Activated T-cell treated with anti-CD3 and anti-CD28 coated beads, Interleukin-2, amount 50 U/mL, for 24 hours (primary cell): ENCODE measurements at regions not wholly inside any gene's neighbourhood (a gene's known extent, or its start where the extent isn't known, plus 50 kb on each side); places are given as distances from the start of the nearest gene placed in this dataset.

ENCODE experiments used
- DNase-seq: peaks from one replicate; pipeline ENCODE4 v3.0.0-alpha.2; 2020
- H3K27ac Mint-ChIP-seq: 2 replicates; pipeline ENCODE4 v1.8.0; 2020; ENCODE audit warnings: mild to moderate bottlenecking, mixed read lengths
- H3K27me3 Mint-ChIP-seq: 2 replicates; pipeline ENCODE4 v1.8.0; 2020; ENCODE audit warnings: mixed read lengths
- H3K36me3 Mint-ChIP-seq: 2 replicates; pipeline ENCODE4 v1.8.0; 2020; ENCODE audit warnings: low read depth, mixed read lengths
- H3K4me1 Mint-ChIP-seq: 2 replicates; pipeline ENCODE4 v1.8.0; 2020; ENCODE audit warnings: low read depth, mixed read lengths
- H3K4me3 Mint-ChIP-seq: 2 replicates; pipeline ENCODE4 v1.8.0; 2020; ENCODE audit warnings: mild to moderate bottlenecking, moderate library complexity, mixed read lengths
- H3K9me3 Mint-ChIP-seq: 2 replicates; pipeline ENCODE4 v1.8.0; 2020; ENCODE audit warnings: mixed read lengths

DNA sequence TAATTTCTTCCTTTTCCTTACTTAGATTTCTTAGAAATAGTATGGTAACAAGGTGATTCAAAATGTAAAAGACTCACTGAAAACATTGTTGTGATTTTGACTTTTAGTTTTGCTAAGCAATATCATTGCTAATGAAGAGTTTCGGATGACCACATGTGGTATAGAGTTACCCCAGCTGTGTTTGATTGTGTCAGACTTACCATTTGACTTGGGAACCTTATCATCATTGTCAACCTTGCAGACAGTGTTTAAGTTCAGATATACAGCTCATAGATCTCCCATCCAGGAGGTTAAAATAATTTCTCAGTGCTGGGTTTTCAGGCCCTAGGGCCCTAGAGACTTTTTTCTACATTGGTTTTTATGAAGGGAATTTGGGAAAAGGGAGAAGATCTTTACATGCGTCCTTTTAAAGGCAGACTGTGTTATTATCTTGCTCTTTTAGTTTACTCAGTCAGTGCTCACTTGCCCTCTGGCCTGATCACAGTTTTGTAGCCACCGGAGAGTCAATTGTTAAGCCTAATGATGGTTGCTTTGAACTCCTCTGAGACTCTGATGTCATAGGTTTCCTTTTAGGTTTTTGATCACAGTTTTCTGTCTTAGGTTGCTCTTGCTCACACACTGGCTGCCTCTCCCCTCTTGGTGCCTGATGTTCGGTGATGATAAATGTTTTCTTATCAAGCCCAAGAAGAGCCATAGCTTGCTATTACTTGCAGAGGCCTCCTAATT, 133.5 kb upstream of the ZPLD1 start:
- Mint-ChIP-seq H3K27ac (no peak overlapping the region), H3K9me3 (no peaks in the 10 kb centered on the region), H3K36me3 (no peaks in the 10 kb centered on the region), H3K27me3 (peaks cover 6% of the 10 kb centered on the region), H3K4me1 (peaks cover 5% of the 10 kb centered on the region), H3K4me3 (no peak overlapping the region)
- DNase-seq: no peak

DNA sequence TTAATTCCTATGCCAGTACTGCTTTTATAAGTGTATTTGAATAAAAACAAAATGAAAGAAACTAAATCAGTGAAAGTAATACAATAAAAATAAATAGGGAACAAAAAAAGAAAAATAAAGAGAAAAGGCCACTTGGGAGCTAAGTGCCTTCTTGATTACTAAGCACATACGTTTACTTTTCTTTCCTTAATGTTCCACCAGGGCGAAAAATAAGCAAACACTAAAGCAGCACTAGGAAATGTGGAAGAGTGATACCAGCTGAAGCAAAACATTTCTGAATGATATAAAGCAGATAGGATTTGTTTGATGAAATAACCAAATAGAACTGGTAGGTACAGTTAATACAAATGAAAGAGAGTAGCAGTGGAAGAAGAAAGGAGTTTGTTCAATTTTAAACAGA, 132.8 kb upstream of the ZPLD1 start:
- Mint-ChIP-seq H3K4me3 (no peak overlapping the region), H3K27ac (no peak overlapping the region), H3K27me3 (peaks cover 6% of the 10 kb centered on the region), H3K4me1 (peaks cover 5% of the 10 kb centered on the region), H3K9me3 (no peaks in the 10 kb centered on the region), H3K36me3 (no peaks in the 10 kb centered on the region)
- no peak for DNase-seq

DNA sequence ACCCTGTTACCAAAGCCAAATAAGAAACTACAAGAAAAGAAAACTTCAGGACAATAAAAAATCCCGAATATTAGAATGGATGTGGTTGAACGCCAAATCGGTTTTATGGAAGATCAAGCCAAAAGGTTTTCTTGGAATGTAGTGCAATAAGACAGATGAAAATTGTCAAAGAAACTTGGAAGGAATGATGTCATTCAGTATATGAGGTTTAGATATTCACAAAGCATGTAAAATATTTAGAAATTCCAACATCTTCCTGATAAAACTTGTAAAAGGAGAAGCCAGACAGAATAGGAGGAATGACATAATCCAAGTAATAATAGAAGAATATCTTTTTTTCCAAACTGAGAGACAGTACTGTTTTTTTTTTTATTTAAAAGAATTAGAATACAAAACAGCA, 130.3 kb upstream of the ZPLD1 start:
- Mint-ChIP-seq H3K9me3 (no peaks in the 10 kb centered on the region), H3K4me3 (no peak overlapping the region), H3K36me3 (no peaks in the 10 kb centered on the region), H3K4me1 (no peaks in the 10 kb centered on the region), H3K27me3 (peaks cover 6% of the 10 kb centered on the region), H3K27ac (no peak overlapping the region)
- DNase-seq: no peak

DNA sequence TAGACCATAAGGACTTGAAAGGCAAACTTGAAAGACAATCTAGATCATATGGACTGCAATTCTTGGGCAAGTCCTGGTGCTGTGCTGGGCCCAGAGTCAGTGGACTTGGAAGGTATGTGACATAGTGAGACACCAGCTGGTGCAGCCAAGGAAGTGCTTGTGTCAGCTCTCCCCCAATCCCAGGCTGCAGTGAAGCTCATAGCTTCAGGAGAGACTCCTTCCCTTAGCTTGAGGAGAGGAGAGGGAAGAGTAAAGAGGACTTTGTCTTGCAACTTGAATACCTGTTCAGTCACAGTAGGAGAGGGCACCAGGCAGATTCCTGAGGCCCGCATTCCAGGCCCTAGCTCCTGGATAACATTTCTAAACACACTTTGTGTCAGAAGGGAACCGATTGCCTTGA, 127.4 kb upstream of the ZPLD1 start:
- Mint-ChIP-seq H3K9me3 (no peaks in the 10 kb centered on the region), H3K27me3 (peaks cover 9% of the 10 kb centered on the region), H3K4me3 (no peak overlapping the region), H3K27ac (no peak overlapping the region), H3K36me3 (no peaks in the 10 kb centered on the region), H3K4me1 (no peaks in the 10 kb centered on the region)
- no peak for DNase-seq

DNA sequence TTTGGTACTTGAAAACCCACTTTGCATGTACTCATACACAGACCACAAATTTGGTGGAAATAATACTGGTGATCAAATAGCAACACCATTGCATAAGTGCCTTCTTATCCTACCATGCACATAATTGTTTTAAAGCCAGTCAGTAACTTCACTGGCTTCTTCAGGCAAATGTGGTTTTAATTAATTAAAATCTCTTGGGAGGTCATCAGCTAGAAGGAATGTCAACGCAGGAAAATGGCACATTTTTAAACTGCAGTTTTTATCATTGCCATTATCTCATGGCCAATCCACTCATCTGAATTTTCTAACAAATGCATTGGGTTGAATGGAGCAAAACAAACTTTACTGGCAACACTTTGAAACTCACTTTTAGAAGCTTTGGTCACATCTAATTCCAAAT, 105.7 kb upstream of the ZPLD1 start:
- no peak for DNase-seq
- H3K27me3 Mint-ChIP-seq: no peaks in the 10 kb centered on the region
- H3K4me3 Mint-ChIP-seq: no peak overlapping the region
- H3K9me3 Mint-ChIP-seq: no peaks in the 10 kb centered on the region
- no peak overlapping the region for H3K27ac Mint-ChIP-seq
- H3K36me3 Mint-ChIP-seq: no peaks in the 10 kb centered on the region
- no peaks in the 10 kb centered on the region for H3K4me1 Mint-ChIP-seq

DNA sequence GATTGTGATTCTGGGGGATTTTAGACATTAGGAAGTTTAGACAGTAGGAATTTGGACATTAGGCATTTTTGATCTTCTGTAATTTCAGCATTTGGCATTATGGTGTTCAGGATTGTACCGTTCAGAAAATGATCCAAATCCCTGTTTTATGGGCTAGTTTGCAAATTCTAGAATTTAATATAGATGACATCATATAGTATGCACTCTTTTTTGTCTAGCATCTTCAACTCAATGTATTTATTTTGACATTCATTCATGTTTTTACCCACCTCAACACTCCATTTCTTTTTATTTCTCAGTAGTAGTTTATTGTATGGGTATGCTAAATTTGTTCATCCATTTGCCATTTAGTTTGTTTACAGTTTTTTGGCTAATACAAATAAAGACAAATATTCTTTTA, 105.3 kb upstream of the ZPLD1 start:
- no peak overlapping the region for H3K4me3 Mint-ChIP-seq
- DNase-seq: no peak
- H3K36me3 Mint-ChIP-seq: no peaks in the 10 kb centered on the region
- H3K4me1 Mint-ChIP-seq: no peaks in the 10 kb centered on the region
- H3K27me3 Mint-ChIP-seq: no peaks in the 10 kb centered on the region
- no peaks in the 10 kb centered on the region for H3K9me3 Mint-ChIP-seq
- no peak overlapping the region for H3K27ac Mint-ChIP-seq

DNA sequence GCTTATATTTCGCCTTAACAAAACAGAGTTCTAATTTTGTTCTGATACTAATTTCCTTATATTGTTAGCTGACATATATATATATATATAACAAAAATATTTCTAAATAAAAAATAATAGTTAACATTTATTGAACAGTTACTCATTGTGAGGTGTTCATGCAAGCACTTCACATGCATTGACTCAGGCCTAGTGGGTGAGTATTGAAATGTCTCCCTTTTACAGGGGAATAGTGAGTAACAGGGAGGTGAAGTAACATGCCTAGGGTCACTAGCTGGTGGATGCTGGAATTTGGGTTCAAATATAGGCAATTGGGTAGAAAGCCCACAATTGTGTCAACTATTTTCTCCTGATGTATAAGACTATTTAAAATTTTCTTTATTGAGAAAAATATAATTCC, 102.6 kb upstream of the ZPLD1 start:
- H3K4me3 Mint-ChIP-seq: no peak overlapping the region
- no peaks in the 10 kb centered on the region for H3K4me1 Mint-ChIP-seq
- H3K27ac Mint-ChIP-seq: no peak overlapping the region
- DNase-seq: no peak
- no peaks in the 10 kb centered on the region for H3K9me3 Mint-ChIP-seq
- no peaks in the 10 kb centered on the region for H3K36me3 Mint-ChIP-seq
- no peaks in the 10 kb centered on the region for H3K27me3 Mint-ChIP-seq

DNA sequence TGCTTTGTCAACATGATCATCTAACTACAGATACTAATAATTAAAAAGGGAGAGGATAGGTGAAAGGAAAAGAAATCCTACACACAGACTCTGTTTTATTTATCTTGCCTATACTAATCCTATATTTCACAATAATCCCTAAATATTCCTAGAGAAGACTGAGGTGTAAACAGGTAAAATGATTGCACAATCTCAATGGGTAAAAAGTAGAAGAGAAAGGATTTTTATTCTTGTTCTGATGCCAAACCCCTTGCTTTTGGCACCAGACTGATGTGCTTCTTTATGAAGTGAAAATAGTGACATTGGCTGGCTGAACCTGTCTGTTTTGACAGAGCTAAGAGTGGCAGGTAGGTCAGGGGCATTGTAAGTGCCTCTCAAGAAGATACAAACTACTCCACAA, 101.9 kb upstream of the ZPLD1 start:
- Mint-ChIP-seq H3K27ac (no peak overlapping the region), H3K36me3 (no peaks in the 10 kb centered on the region), H3K27me3 (no peaks in the 10 kb centered on the region), H3K4me1 (no peaks in the 10 kb centered on the region), H3K9me3 (no peaks in the 10 kb centered on the region), H3K4me3 (no peak overlapping the region)
- DNase-seq: no peak

DNA sequence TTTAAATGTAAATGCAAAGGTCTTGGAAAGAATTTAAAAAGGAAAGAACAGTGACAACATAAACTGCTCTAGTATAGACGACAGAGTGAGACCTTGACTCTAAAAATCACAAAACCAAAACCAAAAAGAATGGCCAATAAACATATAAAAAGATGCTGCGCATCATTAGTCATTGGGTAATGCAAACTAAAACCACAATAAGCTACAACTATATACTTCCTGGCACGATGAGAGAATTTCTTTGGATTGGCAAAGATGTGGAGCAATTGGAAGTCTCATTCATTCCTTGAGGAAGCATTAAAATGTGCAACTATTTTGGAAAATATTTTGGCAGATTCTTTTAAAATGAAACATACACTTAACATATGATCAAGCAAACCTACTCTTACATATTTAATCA, 98.7 kb upstream of the ZPLD1 start:
- H3K4me3 Mint-ChIP-seq: no peak overlapping the region
- no peaks in the 10 kb centered on the region for H3K27me3 Mint-ChIP-seq
- no peaks in the 10 kb centered on the region for H3K36me3 Mint-ChIP-seq
- no peaks in the 10 kb centered on the region for H3K4me1 Mint-ChIP-seq
- no peaks in the 10 kb centered on the region for H3K9me3 Mint-ChIP-seq
- no peak for DNase-seq
- H3K27ac Mint-ChIP-seq: no peak overlapping the region

DNA sequence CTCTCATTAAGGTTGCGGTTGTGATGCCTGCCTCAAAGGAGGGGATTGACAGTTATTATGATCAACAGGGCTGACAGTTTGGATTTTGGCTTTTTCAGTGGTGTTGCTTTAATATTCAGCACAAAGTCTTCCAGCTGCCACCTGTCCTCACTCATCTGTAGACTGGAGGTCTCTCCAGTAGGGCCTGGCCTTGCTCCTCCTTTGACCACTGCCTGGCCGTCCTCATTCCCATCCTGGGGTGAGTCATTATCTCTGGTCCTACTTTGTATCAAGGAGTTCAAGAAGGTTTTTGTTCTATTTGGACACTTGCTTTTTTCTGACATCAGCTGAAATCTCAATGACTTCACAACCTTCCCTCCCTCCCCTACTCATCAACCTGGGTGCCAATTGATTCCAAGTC, 95.1 kb upstream of the ZPLD1 start:
- H3K36me3 Mint-ChIP-seq: no peaks in the 10 kb centered on the region
- H3K27ac Mint-ChIP-seq: no peak overlapping the region
- no peaks in the 10 kb centered on the region for H3K4me1 Mint-ChIP-seq
- H3K27me3 Mint-ChIP-seq: peaks cover 6% of the 10 kb centered on the region
- H3K4me3 Mint-ChIP-seq: no peak overlapping the region
- DNase-seq: no peak
- H3K9me3 Mint-ChIP-seq: no peaks in the 10 kb centered on the region

DNA sequence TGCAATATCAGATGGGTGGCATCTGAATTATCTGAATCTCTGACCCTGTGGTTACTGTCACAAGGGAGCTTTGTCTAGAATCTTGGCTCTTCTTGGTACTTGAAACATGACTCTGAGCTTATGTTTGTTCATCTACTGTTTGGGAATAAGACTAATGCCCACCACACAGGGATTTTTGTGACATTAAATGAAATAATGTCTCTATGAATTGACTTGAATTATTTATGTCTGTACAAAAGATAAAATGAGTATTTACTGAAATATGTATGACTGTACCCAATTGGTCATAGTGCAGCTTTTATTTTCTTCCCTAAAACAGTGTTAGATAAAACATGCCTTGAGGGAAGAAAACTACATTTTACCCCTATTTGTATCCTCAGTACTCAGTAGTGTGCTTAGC, 87.9 kb upstream of the ZPLD1 start:
- peaks cover 21% of the 10 kb centered on the region for H3K27me3 Mint-ChIP-seq
- H3K9me3 Mint-ChIP-seq: no peaks in the 10 kb centered on the region
- no peak overlapping the region for H3K27ac Mint-ChIP-seq
- no peaks in the 10 kb centered on the region for H3K4me1 Mint-ChIP-seq
- H3K4me3 Mint-ChIP-seq: no peak overlapping the region
- no peaks in the 10 kb centered on the region for H3K36me3 Mint-ChIP-seq
- DNase-seq: no peak

DNA sequence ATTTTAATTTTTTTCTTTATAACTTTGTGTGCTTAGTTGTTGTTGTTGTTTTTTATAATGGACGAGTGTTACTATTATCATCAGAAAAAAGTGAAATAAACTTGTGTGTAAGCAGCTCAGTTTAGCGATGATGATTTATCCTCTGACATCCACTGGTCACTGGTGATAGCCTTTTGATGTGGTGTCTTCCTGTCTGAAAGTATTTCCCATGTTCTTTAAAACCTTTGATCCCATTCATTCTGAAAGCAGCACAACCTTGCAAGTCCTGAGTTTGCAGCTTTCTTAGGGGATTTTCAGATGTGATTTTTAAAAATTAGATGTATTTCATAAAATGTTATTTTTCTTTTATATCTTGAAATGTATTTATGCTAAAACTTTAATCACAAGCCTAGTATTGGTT, 85.9 kb upstream of the ZPLD1 start:
- no peak overlapping the region for H3K4me3 Mint-ChIP-seq

DNA sequence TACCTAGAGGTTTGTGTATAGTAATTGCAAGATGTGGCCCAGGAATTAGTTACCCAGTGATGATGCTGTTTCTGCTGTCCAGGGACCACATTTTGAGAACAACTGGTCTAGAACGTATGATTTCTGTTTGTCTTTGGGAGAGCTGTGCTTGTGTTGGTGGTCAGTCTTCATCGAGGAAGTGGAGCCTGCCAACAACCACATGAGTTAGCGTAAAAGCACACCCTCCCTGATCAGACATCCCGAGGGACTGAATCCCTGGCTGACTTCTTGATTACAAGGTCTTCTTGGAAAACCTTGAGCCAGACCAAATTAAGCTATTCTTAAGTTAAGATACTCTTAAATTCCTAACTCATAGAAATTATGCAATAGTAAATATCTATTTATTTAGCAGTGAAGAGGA, 81.7 kb upstream of the ZPLD1 start:
- no peak overlapping the region for H3K27ac Mint-ChIP-seq
- DNase-seq: no peak
- no peaks in the 10 kb centered on the region for H3K36me3 Mint-ChIP-seq
- no peaks in the 10 kb centered on the region for H3K9me3 Mint-ChIP-seq
- H3K27me3 Mint-ChIP-seq: no peaks in the 10 kb centered on the region
- no peak overlapping the region for H3K4me3 Mint-ChIP-seq
- H3K4me1 Mint-ChIP-seq: no peaks in the 10 kb centered on the region

More for the DNA sequence above, 85.9 kb upstream of the ZPLD1 start:
- no peak for DNase-seq
- no peak overlapping the region for H3K27ac Mint-ChIP-seq
- no peaks in the 10 kb centered on the region for H3K36me3 Mint-ChIP-seq
- peaks cover 21% of the 10 kb centered on the region for H3K27me3 Mint-ChIP-seq
- H3K9me3 Mint-ChIP-seq: no peaks in the 10 kb centered on the region
- no peaks in the 10 kb centered on the region for H3K4me1 Mint-ChIP-seq

DNA sequence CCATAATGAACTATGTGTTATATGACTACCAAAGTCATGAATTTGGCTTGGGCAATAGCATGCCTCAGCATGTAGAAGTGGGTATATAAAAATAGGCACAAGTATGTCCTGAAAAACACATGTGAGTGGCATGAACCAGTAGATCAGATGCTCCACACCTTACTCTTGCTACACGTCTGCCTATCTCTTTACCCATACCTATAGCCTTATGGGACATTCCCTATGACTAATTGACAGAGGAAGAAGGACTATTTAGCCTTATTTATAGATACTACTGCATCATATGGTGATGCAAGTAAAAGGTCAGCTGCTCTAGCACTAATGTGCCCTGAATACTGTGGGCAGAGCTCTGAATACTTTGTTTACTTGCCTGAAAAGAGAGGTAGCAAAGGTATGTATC, 81.0 kb upstream of the ZPLD1 start:
- no peak overlapping the region for H3K27ac Mint-ChIP-seq
- no peak for DNase-seq
- H3K9me3 Mint-ChIP-seq: no peaks in the 10 kb centered on the region
- no peaks in the 10 kb centered on the region for H3K27me3 Mint-ChIP-seq
- H3K4me1 Mint-ChIP-seq: no peaks in the 10 kb centered on the region
- no peak overlapping the region for H3K4me3 Mint-ChIP-seq
- no peaks in the 10 kb centered on the region for H3K36me3 Mint-ChIP-seq

DNA sequence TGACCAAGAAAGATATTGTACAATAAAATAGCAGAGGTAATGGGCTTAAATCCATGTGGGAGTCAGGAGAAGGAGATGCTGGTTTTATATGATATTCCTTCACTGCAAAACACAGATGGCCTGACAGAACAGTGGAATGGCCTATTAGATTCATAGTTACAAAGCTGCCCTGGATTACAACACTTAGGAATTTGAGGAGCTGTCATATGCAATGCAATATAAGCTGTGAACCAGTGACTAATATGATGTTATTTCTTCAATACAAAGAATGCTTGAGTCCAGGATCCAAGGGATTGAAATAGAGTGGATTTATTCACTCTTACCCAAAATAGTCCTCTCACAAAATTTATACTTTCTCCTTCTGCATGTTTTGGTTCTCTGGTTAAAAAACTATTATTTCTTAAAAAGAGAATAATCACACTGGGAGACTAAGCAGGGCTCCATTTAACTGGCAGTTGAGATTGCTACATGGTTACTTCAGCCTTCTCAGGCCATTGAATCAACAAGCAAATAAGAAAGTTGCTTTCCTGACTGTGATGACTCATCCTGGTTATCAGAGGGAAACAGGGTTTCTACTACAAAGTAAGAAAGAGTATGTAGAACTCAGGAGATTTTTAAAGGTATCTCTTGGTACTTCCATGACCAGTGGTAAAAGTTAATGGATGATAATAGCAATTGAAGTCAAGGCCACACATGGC, 79.8 kb upstream of the ZPLD1 start:
- no peaks in the 10 kb centered on the region for H3K36me3 Mint-ChIP-seq
- H3K4me3 Mint-ChIP-seq: no peak overlapping the region
- H3K9me3 Mint-ChIP-seq: no peaks in the 10 kb centered on the region
- H3K27me3 Mint-ChIP-seq: no peaks in the 10 kb centered on the region
- DNase-seq: no peak
- no peaks in the 10 kb centered on the region for H3K4me1 Mint-ChIP-seq
- H3K27ac Mint-ChIP-seq: no peak overlapping the region
